Hepatocyte (in vitro differentiated cells): ENCODE measurements at regions not wholly inside any gene's neighbourhood (a gene's known extent, or its start where the extent isn't known, plus 50 kb on each side); places are given as distances from the start of the nearest gene placed in this dataset.

ENCODE experiments used
- CTCF ChIP-seq: fragments of 200-600 bp; sonication (generic); IDR thresholded peaks from 2 replicates; pipeline ENCODE4 v1.5.1; 2016; ENCODE audit warnings: antibody characterized with exemption, mild to moderate bottlenecking; ENCODE audit not compliant: poor library complexity
- EZH2 ChIP-seq: fragments of 200-600 bp; sonication (generic); IDR thresholded peaks from 2 replicates; pipeline ENCODE4 v1.6.1; 2016; ENCODE audit warnings: antibody characterized with exemption, mild to moderate bottlenecking, borderline replicate concordance

- TF ChIP-seq EZH2 (no peak), CTCF (no peak)
Observed at GRCh38 chr9:19976226-19976625, 187.4 kb upstream of the SLC24A2 start.
